Keratinocyte (primary cell): ENCODE measurements at regions not wholly inside any gene's neighbourhood (a gene's known extent, or its start where the extent isn't known, plus 50 kb on each side); places are given as distances from the start of the nearest gene placed in this dataset.

Experiments used
- DNase-seq: peaks from one replicate; pipeline ENCODE4 v3.0.0-alpha.2; 2011; ENCODE audit warnings: low read depth, missing footprints, low spot score
- FAIRE-seq: peaks from 2 replicates; lab custom pipeline; 2011; peaks lifted over from hg19 to GRCh38; lab: Jason Lieb, UNC
- H2AFZ ChIP-seq: 2 replicates; pipeline ENCODE4 v1.6.0; 2012; ENCODE audit warnings: low read length, control low read depth, inconsistent platforms; ENCODE audit not compliant: control insufficient read depth
- H3K27ac ChIP-seq: 2 replicates; pipeline ENCODE4 v1.5.1; 2011; ENCODE audit warnings: low read length; ENCODE audit not compliant: control insufficient read depth, insufficient read depth
- H3K27me3 ChIP-seq: 3 replicates; pipeline ENCODE4 v1.6.0; 2011; ENCODE audit warnings: low read length; ENCODE audit not compliant: control insufficient read depth, insufficient read depth; ENCODE audit errors: extremely low read depth
- H3K36me3 ChIP-seq, 2 experiments: 2 replicates in 1 of 2; 3 replicates in 1 of 2; pipeline ENCODE4 v1.5.1; 2011; ENCODE audit warnings: low read length in 2 of 2, mild to moderate bottlenecking in 1 of 2; ENCODE audit not compliant: control insufficient read depth in 2 of 2, insufficient read depth in 2 of 2; ENCODE audit errors: extremely low read depth in 1 of 2
- H3K4me1 ChIP-seq: 3 replicates; pipeline ENCODE4 v1.5.1; 2011; ENCODE audit warnings: low read length; ENCODE audit not compliant: control insufficient read depth, insufficient read depth; ENCODE audit errors: extremely low read depth
- H3K4me2 ChIP-seq: 3 replicates; pipeline ENCODE4 v1.6.0; 2011; ENCODE audit warnings: low read depth, low read length; ENCODE audit not compliant: control insufficient read depth, insufficient read depth; ENCODE audit errors: extremely low read depth
- H3K4me3 ChIP-seq, 3 experiments: fragments of 200-600 bp in 1 of 3; sonication (generic) in 1 of 3; 2 replicates in 2 of 3; 3 replicates in 1 of 3; pipeline ENCODE4 v1.5.1; 2011 to 2016; ENCODE audit warnings: low read length in 3 of 3, mild to moderate bottlenecking in 3 of 3, control low read depth in 2 of 3, inconsistent platforms in 1 of 3, low read depth in 1 of 3, mixed read lengths in 1 of 3, mixed run types in 1 of 3, moderate library complexity in 1 of 3; ENCODE audit not compliant: control insufficient read depth in 2 of 3, insufficient read depth in 2 of 3; ENCODE audit errors: extremely low read depth in 1 of 3
- H3K79me2 ChIP-seq: 2 replicates; pipeline ENCODE4 v1.6.0; 2012; ENCODE audit warnings: low read length; ENCODE audit not compliant: control insufficient read depth, insufficient read depth
- H3K9ac ChIP-seq: 3 replicates; pipeline ENCODE4 v1.6.0; 2011; ENCODE audit warnings: low read length; ENCODE audit not compliant: control insufficient read depth, insufficient read depth; ENCODE audit errors: extremely low read depth
- H3K9me1 ChIP-seq: 3 replicates; pipeline ENCODE4 v1.6.0; 2011; ENCODE audit warnings: low read length; ENCODE audit not compliant: control insufficient read depth, insufficient read depth; ENCODE audit errors: extremely low read depth
- H3K9me3 ChIP-seq: 2 replicates; pipeline ENCODE4 v1.5.1; 2012; ENCODE audit warnings: low read depth, low read length; ENCODE audit not compliant: control insufficient read depth
- H4K20me1 ChIP-seq: 3 replicates; pipeline ENCODE4 v1.6.0; 2011; ENCODE audit warnings: low read length; ENCODE audit not compliant: control insufficient read depth, insufficient read depth; ENCODE audit errors: extremely low read depth
- EZH2 ChIP-seq: IDR thresholded peaks from one replicate; pipeline ENCODE4 v1.6.1; 2012; ENCODE audit warnings: inconsistent platforms, mild to moderate bottlenecking, low read length, moderate library complexity
- dilution Hi-C: fragments of 300-500 bp; cut with MboI; formaldehyde crosslinking; loops from one replicate; pipeline ENCODE4 v1.7.0; 2020; ENCODE audit warnings: low sequenced_read_pairs; ENCODE audit not compliant: extremely low pct_ligation_motif_present
- TF ChIP-seq, protein P1 (sequence below), 3 experiments: IDR thresholded peaks in 1 of 3; conservative IDR thresholded peaks in 1 of 3; optimal IDR thresholded peaks in 1 of 3; 2 replicates in 2 of 3; 3 replicates in 1 of 3; pipeline versions ENCODE3 to v1.5.1; 2011; ENCODE audit warnings: low read length in 3 of 3, mild to moderate bottlenecking in 3 of 3, moderate library complexity in 2 of 3, control low read depth in 1 of 3, inconsistent platforms in 1 of 3; ENCODE audit not compliant: insufficient read depth in 2 of 3; ENCODE audit errors: extremely low read depth in 1 of 3

DNA sequence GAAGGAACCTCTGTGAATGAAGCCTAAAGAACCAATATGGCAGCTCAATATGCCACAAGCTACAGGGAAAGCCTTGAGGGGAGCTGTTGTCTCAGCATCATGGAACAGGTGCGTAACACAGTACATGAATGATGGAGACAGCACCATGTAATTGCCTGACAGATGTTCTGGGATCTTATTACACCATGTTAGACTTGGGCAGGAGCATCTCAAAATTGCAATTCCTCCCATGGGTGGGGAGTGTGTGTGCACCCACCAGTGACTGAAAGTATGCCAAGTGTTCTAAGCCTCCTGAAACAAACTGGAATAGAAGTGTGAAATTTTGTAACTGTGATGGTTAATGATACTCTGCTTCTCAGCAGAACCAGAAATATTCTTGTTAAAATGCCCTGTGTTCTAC is 151.0 kb upstream of the SRRM4 start:
- H3K9me1 ChIP-seq = no peaks in the 10 kb centered on the region
- no peak overlapping the region for H3K27ac ChIP-seq
- H3K79me2 ChIP-seq = no peaks in the 10 kb centered on the region
- no peak overlapping the region for H2AFZ ChIP-seq
- no peaks in the 10 kb centered on the region for H3K27me3 ChIP-seq
- DNase-seq (no peak), FAIRE-seq (no peak)
- no peak overlapping the region for H3K9ac ChIP-seq
- H3K4me1 ChIP-seq = no peaks in the 10 kb centered on the region
- no peaks in the 10 kb centered on the region for H4K20me1 ChIP-seq
- TF ChIP-seq, protein P1, sequence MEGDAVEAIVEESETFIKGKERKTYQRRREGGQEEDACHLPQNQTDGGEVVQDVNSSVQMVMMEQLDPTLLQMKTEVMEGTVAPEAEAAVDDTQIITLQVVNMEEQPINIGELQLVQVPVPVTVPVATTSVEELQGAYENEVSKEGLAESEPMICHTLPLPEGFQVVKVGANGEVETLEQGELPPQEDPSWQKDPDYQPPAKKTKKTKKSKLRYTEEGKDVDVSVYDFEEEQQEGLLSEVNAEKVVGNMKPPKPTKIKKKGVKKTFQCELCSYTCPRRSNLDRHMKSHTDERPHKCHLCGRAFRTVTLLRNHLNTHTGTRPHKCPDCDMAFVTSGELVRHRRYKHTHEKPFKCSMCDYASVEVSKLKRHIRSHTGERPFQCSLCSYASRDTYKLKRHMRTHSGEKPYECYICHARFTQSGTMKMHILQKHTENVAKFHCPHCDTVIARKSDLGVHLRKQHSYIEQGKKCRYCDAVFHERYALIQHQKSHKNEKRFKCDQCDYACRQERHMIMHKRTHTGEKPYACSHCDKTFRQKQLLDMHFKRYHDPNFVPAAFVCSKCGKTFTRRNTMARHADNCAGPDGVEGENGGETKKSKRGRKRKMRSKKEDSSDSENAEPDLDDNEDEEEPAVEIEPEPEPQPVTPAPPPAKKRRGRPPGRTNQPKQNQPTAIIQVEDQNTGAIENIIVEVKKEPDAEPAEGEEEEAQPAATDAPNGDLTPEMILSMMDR (optimal IDR thresholded peaks at IDR 0.05 in 1 of 3, IDR thresholded peaks at IDR 0.05 in 1 of 3, conservative IDR thresholded peaks at IDR 0.05 in 1 of 3; ENCODE audit: extremely low read depth in 1 of 3, insufficient read depth in 2 of 3, low read length in 3 of 3) = no peak
- no peak for TF ChIP-seq EZH2
- H3K4me2 ChIP-seq = no peak overlapping the region
- no peak overlapping the region for H3K4me3 ChIP-seq
- H3K36me3 ChIP-seq = no peaks in the 10 kb centered on the region
- dilution Hi-C loops = no loop called here
- no peaks in the 10 kb centered on the region for H3K9me3 ChIP-seq

DNA sequence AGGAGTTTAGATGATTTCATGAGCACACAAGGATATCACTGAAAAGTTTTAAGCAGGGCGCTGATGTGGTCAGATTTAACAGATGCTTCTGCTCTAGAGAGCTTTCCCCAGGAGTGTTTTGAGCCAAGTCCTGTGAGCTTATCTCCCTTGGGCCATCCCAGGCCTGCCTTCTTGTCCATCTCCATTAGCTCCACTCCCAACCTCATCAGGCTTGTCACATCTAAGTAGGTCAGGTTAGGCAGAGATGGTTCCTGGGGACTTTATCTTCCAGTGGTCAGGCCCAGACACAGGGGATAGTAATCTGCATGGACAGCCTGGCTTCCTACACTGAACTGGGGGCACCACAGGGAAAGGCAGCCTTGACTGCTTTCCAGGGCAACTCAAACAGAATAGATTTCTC is 145.4 kb upstream of the SRRM4 start:
- no peak overlapping the region for H3K27ac ChIP-seq
- no peak overlapping the region for H3K4me2 ChIP-seq
- dilution Hi-C loops = no loop called here
- H3K9me3 ChIP-seq = no peaks in the 10 kb centered on the region
- DNase-seq = no peak
- H3K79me2 ChIP-seq = no peaks in the 10 kb centered on the region
- no peaks in the 10 kb centered on the region for H3K4me1 ChIP-seq
- TF ChIP-seq, protein P1 (optimal IDR thresholded peaks at IDR 0.05 in 1 of 3, IDR thresholded peaks at IDR 0.05 in 1 of 3, conservative IDR thresholded peaks at IDR 0.05 in 1 of 3; ENCODE audit: extremely low read depth in 1 of 3, insufficient read depth in 2 of 3, low read length in 3 of 3) = no peak
- TF ChIP-seq EZH2 = no peak
- H3K36me3 ChIP-seq = no peaks in the 10 kb centered on the region
- no peak overlapping the region for H2AFZ ChIP-seq
- H3K9me1 ChIP-seq = no peaks in the 10 kb centered on the region
- H4K20me1 ChIP-seq = no peaks in the 10 kb centered on the region
- no peak overlapping the region for H3K9ac ChIP-seq
- H3K4me3 ChIP-seq = no peak overlapping the region
- no peak for FAIRE-seq
- H3K27me3 ChIP-seq = no peaks in the 10 kb centered on the region
